ENCODE measurements at regions not wholly inside any gene's neighbourhood (a gene's known extent, or its start where the extent isn't known, plus 50 kb on each side); places are given as distances from the start of the nearest gene placed in this dataset.

GRCh38 chr6:98137391-98137790 lies 697.0 kb upstream of the POU3F2 start:
- no peaks in the 10 kb centered on the region for H3K4me1 ChIP-seq (ENCODE audit: control insufficient read depth in 1 of 2, insufficient read depth in 2 of 2, low read length in 2 of 2)
- H3K27ac ChIP-seq (ENCODE audit: low read depth, low read length) = no peak overlapping the region
- H3K4me3 ChIP-seq (replicated peaks in 1 of 2; ENCODE audit: low read depth in 1 of 2, low read length in 2 of 2) = no peak overlapping the region
- no peaks in the 10 kb centered on the region for H4K20me1 ChIP-seq (ENCODE audit: insufficient read depth)
- H3K9me3 ChIP-seq (ENCODE audit: control insufficient read depth in 1 of 2, insufficient read depth in 1 of 2, low read depth in 1 of 2, low read length in 2 of 2) = no peaks in the 10 kb centered on the region
- H3K36me3 ChIP-seq (ENCODE audit: control insufficient read depth in 1 of 2, insufficient read depth in 2 of 2, low read length in 2 of 2) = no peaks in the 10 kb centered on the region
- no peak for ATAC-seq
- H3K9me2 ChIP-seq (ENCODE audit: insufficient read depth) = no peaks in the 10 kb centered on the region
- no TSS peak for BruUV-seq (replicated peaks)
- no peak overlapping the region for H3K9ac ChIP-seq (ENCODE audit: low read length)
- CTCF ChIA-PET = no interaction called here
- no peak overlapping the region for H2AFZ ChIP-seq (ENCODE audit: low read depth, low read length, poor library complexity, severe bottlenecking)
- intact Hi-C loops (cut with micrococcal nuclease) = no loop called here
- POLR2A ChIA-PET = no interaction called here
- H3K27me3 ChIP-seq (ENCODE audit: insufficient read depth, low read length) = no peaks in the 10 kb centered on the region; the same call in 1 of the 2 replicates
- no peak overlapping the region for H3K4me2 ChIP-seq (ENCODE audit: low read length)
- RAD21 ChIA-PET (ENCODE audit: low non-redundant PET in 1 of 2, low total read pairs in 2 of 2, uncharacterized antibody in 2 of 2, unreplicated experiment in 2 of 2) = no interaction called here
- no peaks in the 10 kb centered on the region for H3K79me2 ChIP-seq (ENCODE audit: insufficient read depth, low read length)
- no peak for TF ChIP-seq TCF7L2 (IDR thresholded peaks at IDR 0.05; ENCODE audit: borderline replicate concordance, extremely low read depth, insufficient read depth, insufficient read length)
- no peak for TF ChIP-seq ZFX (IDR thresholded peaks at IDR 0.05)
- TF ChIP-seq CBX3 (IDR thresholded peaks at IDR 0.05; ENCODE audit: low read depth) = no peak
- no peak for TF ChIP-seq ELF1 (IDR thresholded peaks at IDR 0.05; ENCODE audit: borderline replicate concordance, low read depth)
- no peak for TF ChIP-seq CTCF (IDR thresholded peaks at IDR 0.05 in 2 of 3, conservative IDR thresholded peaks at IDR 0.05 in 1 of 3; ENCODE audit: borderline replicate concordance in 1 of 3, insufficient read depth in 1 of 3, low read depth in 2 of 3, low read length in 2 of 3)
- no peak for TF ChIP-seq EZH2 (IDR thresholded peaks at IDR 0.05)
- no peak for TF ChIP-seq ATF3 (IDR thresholded peaks at IDR 0.05)
- TF ChIP-seq JUND (IDR thresholded peaks at IDR 0.05) = no peak
- no peak for TF ChIP-seq ZNF274 (IDR thresholded peaks at IDR 0.05; ENCODE audit: low read depth, low read length)
- TF ChIP-seq RAD21 (IDR thresholded peaks at IDR 0.05; ENCODE audit: low read depth) = no peak
- TF ChIP-seq POLR2AphosphoS5 (IDR thresholded peaks at IDR 0.05; ENCODE audit: low read depth, low read length) = no peak
- DNase-seq (ENCODE audit: low read depth, low spot score) = no peak

Data from HCT116 (cell line).